ENCODE measurements at regions not wholly inside any gene's neighbourhood (a gene's known extent, or its start where the extent isn't known, plus 50 kb on each side); places are given as distances from the start of the nearest gene placed in this dataset.

DNA sequence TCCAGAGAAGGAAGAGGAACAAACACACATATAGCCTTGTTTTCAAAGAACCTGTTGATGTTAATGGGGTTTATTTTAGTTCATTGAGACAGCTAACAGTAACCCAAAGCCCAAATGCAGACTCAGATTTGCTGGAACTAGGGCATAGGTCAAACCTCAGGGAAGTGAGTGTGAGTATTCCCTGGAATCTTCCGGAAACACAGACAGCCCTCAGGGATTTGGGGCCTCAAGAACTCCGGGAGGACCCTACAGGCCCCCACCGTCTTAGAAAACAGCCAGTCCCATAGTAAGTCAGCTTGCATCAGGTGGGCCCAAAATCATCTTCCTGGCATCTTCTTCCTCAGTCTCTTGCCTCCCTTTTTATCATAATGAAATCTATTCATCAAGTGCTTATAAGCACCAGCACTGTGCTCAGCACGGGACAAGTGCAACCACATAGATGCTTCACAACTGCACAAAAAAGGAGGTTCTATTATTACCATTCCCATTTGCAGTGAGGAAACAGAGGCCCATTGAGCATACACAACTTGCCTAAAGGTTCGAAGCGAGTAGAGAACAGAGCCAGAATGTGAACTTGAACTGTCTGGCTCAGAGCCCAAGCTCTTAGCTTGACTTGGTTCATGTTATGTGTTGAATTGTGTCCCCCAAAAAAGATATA lies 50.2 kb upstream of the BCL11A start:
- Mint-ChIP-seq H3K36me3 (ENCODE audit: insufficient read depth) (no peaks in the 10 kb centered on the region), H3K27me3 (ENCODE audit: low read depth) (peaks cover 7% of the 10 kb centered on the region), H3K4me1 (ENCODE audit: low read depth) (no peaks in the 10 kb centered on the region), H3K9me3 (no peaks in the 10 kb centered on the region), H3K4me3 (no peak overlapping the region)
- DNase-seq: no peak
- ATAC-seq: no peak

DNA sequence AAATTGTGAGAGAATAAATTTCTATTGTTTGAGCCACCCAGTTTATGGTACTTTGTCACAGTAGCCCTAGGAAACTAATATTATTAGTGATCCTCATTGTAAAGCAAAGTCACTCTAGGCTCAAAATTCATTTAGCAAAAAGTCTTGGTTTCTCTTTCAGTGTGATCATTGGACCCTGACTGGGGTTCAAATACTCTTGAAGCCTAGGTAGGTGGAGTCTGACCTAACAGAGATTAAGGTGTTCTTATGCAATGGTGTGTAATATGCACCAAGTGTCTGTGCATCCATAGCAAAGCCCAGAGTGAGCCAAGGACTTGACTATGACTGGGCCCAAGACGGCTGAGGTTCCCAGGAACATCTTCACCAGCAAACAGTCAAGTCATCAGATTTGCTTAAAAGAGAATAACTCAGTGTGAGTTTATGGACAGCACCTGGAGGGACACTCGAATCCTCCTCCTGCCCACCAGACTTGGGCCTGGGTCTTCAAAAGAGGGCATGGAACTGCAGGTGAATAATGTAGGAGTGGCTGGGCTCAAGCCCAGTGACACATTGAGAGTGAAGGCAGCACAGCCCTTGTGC lies 51.1 kb upstream of the BCL11A start:
- Mint-ChIP-seq H3K9me3 (no peaks in the 10 kb centered on the region), H3K4me3 (no peak overlapping the region), H3K36me3 (ENCODE audit: insufficient read depth) (no peaks in the 10 kb centered on the region), H3K4me1 (ENCODE audit: low read depth) (no peaks in the 10 kb centered on the region), H3K27me3 (ENCODE audit: low read depth) (peaks cover 7% of the 10 kb centered on the region)
- ATAC-seq: no peak
- DNase-seq: no peak

DNA sequence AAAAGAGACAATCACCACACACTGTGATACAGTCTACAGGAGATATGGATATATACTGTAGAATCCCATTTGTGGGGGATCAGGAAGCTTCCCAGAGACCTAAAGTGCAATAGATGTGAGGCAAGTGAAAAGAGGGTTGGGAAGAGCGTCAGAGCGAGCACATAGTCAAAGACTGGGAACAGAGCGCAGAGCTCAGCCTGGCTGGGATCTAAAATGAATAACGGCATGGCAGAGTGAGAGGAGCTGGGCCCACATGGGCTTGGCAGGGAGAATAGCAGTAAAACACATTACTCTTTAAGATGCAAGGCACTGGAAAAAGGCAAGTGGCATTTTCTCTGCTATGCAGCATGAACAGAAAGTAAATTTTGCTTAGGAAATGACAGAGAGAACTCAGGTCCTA lies 52.4 kb upstream of the BCL11A start:
- Mint-ChIP-seq H3K9me3 (no peaks in the 10 kb centered on the region), H3K4me3 (no peak overlapping the region), H3K36me3 (ENCODE audit: insufficient read depth) (no peaks in the 10 kb centered on the region), H3K4me1 (ENCODE audit: low read depth) (no peaks in the 10 kb centered on the region), H3K27me3 (ENCODE audit: low read depth) (peaks cover 10% of the 10 kb centered on the region)
- no peak for DNase-seq
- no peak for ATAC-seq

DNA sequence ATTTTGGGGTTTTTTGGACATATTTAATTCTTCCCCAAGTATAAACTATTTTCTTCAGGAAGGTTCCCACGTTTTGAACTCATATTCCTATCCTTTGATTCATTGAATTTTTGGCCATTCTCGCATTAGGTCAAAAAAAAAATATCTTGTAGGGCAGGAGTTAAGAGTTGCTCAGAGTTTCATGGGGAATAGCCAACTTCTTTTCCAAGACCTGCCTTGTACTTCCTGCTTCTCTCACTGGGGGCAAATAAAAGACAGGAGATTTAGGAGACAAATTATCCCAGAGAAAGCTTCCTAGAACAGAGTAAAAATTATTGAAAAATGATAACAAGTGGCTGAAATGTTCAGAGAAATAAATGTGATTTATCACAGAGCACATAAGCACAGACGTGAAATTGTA lies 55.2 kb upstream of the BCL11A start:
- no peak overlapping the region for H3K4me3 Mint-ChIP-seq
- H3K9me3 Mint-ChIP-seq: no peaks in the 10 kb centered on the region
- no peak for ATAC-seq
- peaks cover 14% of the 10 kb centered on the region for H3K27me3 Mint-ChIP-seq (ENCODE audit: low read depth)
- no peaks in the 10 kb centered on the region for H3K4me1 Mint-ChIP-seq (ENCODE audit: low read depth)
- DNase-seq: no peak
- H3K36me3 Mint-ChIP-seq (ENCODE audit: insufficient read depth): no peaks in the 10 kb centered on the region

DNA sequence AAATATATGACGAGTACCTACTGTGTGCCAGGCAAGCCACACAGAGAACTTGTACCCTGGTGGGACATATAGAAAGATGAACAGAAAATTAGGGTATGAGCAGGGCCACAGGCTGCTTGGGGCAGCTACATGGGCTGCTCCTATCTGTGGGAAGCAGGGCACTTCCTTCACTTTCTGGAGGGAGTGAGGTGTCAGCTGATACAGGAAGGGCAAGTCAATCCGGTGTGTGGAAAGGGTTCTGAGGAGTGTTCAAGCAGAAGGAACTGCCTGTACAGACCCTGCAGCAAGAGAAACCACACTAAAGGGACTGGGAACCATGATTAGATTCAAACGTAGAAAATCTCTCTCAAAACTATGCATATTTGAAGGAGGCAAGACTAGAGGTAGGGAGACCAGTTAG lies 58.6 kb upstream of the BCL11A start:
- no peak for DNase-seq
- Mint-ChIP-seq H3K9me3 (no peaks in the 10 kb centered on the region), H3K4me3 (no peak overlapping the region), H3K36me3 (ENCODE audit: insufficient read depth) (no peaks in the 10 kb centered on the region), H3K4me1 (ENCODE audit: low read depth) (no peaks in the 10 kb centered on the region), H3K27me3 (ENCODE audit: low read depth) (peaks cover 11% of the 10 kb centered on the region)
- no peak for ATAC-seq

DNA sequence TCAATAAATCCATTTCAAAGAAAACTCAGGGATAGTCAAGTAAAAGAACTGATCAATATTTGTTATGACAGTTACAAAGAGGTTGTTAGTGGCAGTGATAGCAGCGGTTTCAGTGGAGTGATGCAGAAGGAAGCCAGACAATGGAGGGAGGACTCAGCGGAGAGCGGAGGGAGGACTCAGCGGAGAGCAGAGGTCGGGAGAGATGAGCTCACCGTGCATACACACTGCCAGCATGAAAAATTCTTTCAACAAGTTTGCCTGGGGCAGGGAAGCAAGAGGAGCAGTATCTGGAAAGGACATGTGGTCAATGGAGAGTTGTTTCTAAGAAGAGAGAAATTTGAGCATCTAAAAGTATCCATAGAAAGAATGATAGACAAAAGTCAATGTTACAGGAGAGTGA lies 60.9 kb upstream of the BCL11A start:
- no peaks in the 10 kb centered on the region for H3K9me3 Mint-ChIP-seq
- ATAC-seq (no peak), DNase-seq (no peak)
- H3K27me3 Mint-ChIP-seq (ENCODE audit: low read depth): peaks cover 11% of the 10 kb centered on the region
- no peaks in the 10 kb centered on the region for H3K4me1 Mint-ChIP-seq (ENCODE audit: low read depth)
- H3K36me3 Mint-ChIP-seq (ENCODE audit: insufficient read depth): no peaks in the 10 kb centered on the region
- H3K4me3 Mint-ChIP-seq: no peak overlapping the region

DNA sequence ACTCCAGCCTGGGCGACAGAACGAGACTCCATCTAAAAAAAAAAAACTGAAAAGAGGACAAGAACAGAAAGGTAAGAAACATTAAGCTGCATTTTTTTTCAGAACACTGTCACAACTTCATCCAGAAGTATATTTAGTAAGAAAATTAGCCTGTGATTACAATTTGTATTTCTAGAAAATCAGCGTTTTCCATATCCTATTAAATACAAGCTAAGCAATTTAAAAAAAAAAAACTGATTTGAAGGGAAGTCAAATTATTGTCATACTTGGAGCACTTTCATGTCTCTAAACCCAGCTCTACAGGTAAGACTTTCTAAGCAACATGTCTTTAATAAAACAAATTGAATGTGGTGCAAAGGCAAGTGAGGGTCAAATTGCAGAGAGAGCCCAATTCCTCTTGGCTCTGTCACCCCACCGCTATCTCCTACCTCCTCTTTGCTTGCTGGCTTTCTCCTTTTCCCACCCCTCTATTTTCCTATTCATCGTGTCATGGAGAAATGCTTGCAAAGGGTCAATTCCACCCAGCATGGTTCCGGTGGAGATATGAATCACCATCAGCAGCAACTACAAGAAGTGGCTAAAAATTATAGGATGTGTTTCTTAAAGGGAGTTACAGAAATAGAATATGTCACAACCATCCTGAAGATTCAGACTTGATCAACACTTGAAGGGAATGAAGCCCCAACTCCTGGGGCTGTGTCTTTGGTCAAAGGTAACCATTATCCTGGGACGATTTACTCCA lies 68.4 kb upstream of the BCL11A start:
- Mint-ChIP-seq H3K36me3 (ENCODE audit: insufficient read depth) (no peaks in the 10 kb centered on the region), H3K4me3 (no peak overlapping the region), H3K4me1 (ENCODE audit: low read depth) (no peaks in the 10 kb centered on the region), H3K9me3 (no peaks in the 10 kb centered on the region), H3K27me3 (ENCODE audit: low read depth) (peaks cover 7% of the 10 kb centered on the region)
- DNase-seq (no peak), ATAC-seq (no peak)

DNA sequence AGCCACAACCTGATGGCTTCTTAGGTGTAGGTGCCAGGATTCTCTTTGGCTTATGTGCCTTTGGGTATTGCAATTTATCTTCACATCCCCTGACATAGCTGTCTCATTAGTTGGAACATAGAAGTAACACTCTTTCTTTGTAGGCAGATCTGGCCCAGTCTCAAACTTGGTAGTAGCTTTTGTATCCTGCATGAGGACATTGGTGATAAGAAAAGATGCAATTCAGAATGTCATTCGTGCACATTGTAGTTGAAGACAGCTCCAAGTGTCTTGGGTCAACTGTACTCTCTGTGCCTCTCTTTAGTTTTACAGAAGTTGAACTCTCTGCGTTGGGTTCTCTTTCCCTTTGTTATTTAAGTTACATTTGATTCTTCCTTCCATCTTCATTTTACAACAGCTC lies 69.6 kb upstream of the BCL11A start:
- no peaks in the 10 kb centered on the region for H3K9me3 Mint-ChIP-seq
- H3K36me3 Mint-ChIP-seq (ENCODE audit: insufficient read depth): no peaks in the 10 kb centered on the region
- ATAC-seq: no peak
- no peaks in the 10 kb centered on the region for H3K4me1 Mint-ChIP-seq (ENCODE audit: low read depth)
- no peak overlapping the region for H3K4me3 Mint-ChIP-seq
- no peak for DNase-seq
- H3K27me3 Mint-ChIP-seq (ENCODE audit: low read depth): peaks cover 12% of the 10 kb centered on the region

DNA sequence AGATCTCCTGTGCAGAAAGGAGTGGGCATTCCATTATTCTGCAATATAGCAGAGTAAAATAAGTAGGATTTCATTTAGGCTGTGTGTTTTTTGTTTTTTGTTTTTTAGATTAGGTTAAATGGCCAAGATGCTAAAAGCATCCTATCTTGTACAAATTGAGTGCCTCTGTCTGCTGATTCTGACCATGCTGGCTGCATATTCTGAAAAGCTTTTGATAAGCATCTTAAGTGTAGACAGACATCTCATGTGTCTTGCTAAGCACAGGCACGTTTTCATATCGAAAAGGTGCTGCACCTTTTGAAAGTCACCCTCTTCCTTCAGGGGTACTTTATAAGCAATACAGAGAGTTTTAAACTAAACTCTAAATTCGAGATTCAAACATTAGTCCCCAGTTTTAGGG lies 74.0 kb upstream of the BCL11A start:
- no peak for DNase-seq
- Mint-ChIP-seq H3K9me3 (no peaks in the 10 kb centered on the region), H3K4me3 (no peak overlapping the region), H3K36me3 (ENCODE audit: insufficient read depth) (no peaks in the 10 kb centered on the region), H3K27me3 (ENCODE audit: low read depth) (peaks cover 16% of the 10 kb centered on the region), H3K4me1 (ENCODE audit: low read depth) (no peaks in the 10 kb centered on the region)
- no peak for ATAC-seq

DNA sequence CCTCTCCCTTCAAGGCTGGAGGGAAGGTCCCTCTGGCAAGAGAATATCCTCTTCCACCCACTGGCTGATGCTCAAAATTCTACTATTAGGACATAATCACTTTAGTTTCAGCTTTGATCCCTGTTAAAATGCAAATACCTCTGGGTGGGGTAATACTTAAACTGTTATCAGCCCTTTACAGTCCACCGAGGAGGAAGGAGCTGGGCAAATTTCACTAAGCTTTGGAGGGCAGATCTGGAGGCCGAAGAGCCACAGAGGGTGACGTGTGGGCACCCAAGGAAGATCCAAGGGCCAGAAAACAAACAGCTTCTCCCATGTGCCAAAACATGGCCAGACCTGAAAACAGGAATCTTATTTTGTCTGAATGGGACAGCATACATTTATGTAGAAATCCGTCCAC lies 74.6 kb upstream of the BCL11A start:
- no peak for DNase-seq
- Mint-ChIP-seq H3K4me3 (no peak overlapping the region), H3K36me3 (ENCODE audit: insufficient read depth) (no peaks in the 10 kb centered on the region), H3K27me3 (ENCODE audit: low read depth) (peaks cover 17% of the 10 kb centered on the region), H3K9me3 (no peaks in the 10 kb centered on the region), H3K4me1 (ENCODE audit: low read depth) (no peaks in the 10 kb centered on the region)
- ATAC-seq: no peak

DNA sequence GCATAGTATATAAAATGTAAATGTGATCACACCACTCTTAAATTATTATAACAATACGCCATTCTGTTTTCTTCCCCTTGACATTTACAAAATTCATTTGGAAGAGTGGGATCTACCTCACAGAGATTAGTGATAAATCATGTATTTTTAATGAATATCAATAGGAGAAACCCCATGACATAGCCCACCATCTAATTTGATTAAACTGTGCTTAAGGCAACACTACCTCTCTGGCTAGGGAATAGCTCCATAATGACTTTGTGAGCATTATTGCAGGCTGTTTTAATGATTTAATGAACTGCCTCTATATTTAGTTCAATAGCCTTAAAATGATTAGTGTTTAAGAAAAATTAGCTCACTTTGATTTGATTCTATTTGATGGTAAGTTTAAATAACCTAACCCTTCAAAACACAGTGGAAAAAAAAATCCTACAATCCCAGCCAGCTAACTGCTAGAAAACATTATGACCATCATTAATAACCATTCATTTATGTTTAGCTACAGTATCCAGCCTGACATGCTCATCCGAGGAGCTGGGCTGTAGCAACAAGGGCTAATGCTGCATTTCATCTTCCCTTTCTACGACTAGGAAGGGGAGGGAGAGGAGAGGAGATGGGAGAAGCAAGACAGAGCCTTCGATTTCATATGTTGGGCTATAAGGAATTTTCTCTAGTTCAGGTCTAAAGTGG lies 75.3 kb upstream of the BCL11A start:
- Mint-ChIP-seq H3K4me3 (no peak overlapping the region), H3K9me3 (no peaks in the 10 kb centered on the region), H3K36me3 (ENCODE audit: insufficient read depth) (no peaks in the 10 kb centered on the region), H3K4me1 (ENCODE audit: low read depth) (no peaks in the 10 kb centered on the region), H3K27me3 (ENCODE audit: low read depth) (peaks cover 22% of the 10 kb centered on the region)
- no peak for DNase-seq
- ATAC-seq: no peak

DNA sequence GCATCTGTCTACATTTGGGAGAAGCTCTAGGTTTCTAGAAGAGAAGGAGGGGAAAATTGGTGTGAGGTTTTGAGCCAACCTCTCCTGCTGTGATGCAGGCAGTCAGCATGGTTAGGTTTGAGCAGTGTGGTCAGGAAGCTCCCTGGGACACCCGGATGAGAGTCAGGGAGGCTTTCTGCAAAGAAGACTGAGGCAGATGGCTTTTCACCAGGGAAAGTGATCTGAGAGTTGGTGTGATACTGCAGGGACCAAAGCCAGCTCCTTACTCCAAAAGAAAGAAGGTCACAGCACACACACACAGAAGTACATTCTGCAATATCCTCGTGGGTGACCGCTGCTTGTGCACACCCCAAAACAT lies 75.8 kb upstream of the BCL11A start:
- Mint-ChIP-seq H3K4me1 (ENCODE audit: low read depth) (no peaks in the 10 kb centered on the region), H3K9me3 (no peaks in the 10 kb centered on the region), H3K36me3 (ENCODE audit: insufficient read depth) (no peaks in the 10 kb centered on the region), H3K27me3 (ENCODE audit: low read depth) (peaks cover 22% of the 10 kb centered on the region), H3K4me3 (no peak overlapping the region)
- no peak for DNase-seq
- ATAC-seq: no peak

DNA sequence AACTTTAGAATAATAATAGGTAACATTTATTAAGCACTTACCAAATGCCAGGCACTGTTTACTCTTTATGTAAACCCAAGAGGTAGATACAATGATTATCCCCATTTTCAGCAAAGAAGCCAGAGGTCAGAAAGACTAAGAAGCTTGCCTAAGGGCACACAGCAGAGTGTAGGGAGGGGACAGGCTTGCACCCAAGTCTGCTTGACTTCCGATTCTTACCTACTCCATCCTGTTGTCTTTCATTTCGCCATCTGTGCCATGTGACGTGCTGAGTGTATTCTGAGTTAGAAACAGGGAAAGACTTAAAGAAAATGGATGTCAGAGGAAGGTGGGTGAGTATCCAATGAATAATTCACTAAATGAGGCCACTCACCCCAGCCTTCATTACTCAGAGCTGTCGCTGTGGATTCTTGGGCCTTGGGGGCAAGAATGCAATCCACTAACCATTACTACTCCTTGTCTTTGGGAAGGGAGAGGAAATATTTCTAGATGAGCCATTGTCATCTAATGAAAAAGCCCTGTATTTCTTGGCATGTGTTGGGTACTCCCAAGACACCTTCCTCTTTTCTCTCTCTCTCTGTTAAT lies 76.4 kb upstream of the BCL11A start:
- no peak overlapping the region for H3K4me3 Mint-ChIP-seq
- DNase-seq: no peak
- no peak for ATAC-seq
- no peaks in the 10 kb centered on the region for H3K4me1 Mint-ChIP-seq (ENCODE audit: low read depth)
- H3K36me3 Mint-ChIP-seq (ENCODE audit: insufficient read depth): no peaks in the 10 kb centered on the region
- H3K27me3 Mint-ChIP-seq (ENCODE audit: low read depth): peaks cover 22% of the 10 kb centered on the region
- no peaks in the 10 kb centered on the region for H3K9me3 Mint-ChIP-seq

DNA sequence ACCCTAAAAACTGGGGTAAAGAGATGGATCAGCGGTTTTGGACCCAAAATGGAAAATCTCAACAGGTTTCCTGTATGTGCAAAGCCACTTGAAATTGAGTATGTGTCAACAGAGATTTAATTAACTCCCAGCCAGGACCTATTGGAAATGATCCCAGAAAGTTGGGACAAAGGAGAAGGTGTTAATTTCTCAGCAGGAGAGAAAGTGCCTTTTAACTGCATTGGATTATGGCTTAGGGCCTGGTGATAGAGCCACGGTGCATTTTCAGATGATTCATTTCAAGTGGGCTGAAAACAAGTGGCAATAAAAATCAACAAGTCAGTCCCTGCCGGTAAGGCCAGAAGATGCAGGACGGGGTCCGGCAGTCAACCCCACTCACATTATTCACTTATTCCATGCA lies 80.2 kb upstream of the BCL11A start:
- H3K9me3 Mint-ChIP-seq: no peaks in the 10 kb centered on the region
- no peaks in the 10 kb centered on the region for H3K36me3 Mint-ChIP-seq (ENCODE audit: insufficient read depth)
- no peak overlapping the region for H3K4me3 Mint-ChIP-seq
- peaks cover 22% of the 10 kb centered on the region for H3K27me3 Mint-ChIP-seq (ENCODE audit: low read depth)
- no peak for ATAC-seq
- no peak for DNase-seq
- H3K4me1 Mint-ChIP-seq (ENCODE audit: low read depth): no peaks in the 10 kb centered on the region
